GM21529 (cell line): ENCODE measurements at regions not wholly inside any gene's neighbourhood (a gene's known extent, or its start where the extent isn't known, plus 50 kb on each side); places are given as distances from the start of the nearest gene placed in this dataset.

Source experiments
- ATAC-seq: cut with Tn5 transposase; IDR thresholded peaks from one replicate; pipeline ENCODE4 v1.9.1; 2021; ENCODE audit not compliant: unreplicated experiment

DNA sequence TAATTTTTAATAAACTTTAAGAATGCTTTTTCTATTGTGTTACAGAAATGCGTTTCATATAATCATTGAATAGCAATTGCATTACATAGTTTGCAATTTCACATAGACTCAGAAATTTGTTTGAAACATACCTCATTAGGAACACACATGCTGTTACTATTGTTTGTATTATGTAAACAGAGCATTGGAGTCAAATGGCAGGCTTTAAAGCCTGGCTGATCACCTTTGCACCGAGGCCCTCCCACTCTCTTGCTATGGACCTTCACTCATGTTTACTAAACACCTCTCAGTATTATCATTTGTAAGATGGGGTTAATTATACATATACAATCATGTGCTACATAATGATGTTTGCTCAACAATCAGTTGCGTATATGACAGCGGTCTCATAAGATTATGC is 203.6 kb upstream of the NPSR1 start:
- no peak for ATAC-seq

GRCh38 chr7:34457329-34457728 is 200.7 kb upstream of the NPSR1 start:
- ATAC-seq: no peak

DNA sequence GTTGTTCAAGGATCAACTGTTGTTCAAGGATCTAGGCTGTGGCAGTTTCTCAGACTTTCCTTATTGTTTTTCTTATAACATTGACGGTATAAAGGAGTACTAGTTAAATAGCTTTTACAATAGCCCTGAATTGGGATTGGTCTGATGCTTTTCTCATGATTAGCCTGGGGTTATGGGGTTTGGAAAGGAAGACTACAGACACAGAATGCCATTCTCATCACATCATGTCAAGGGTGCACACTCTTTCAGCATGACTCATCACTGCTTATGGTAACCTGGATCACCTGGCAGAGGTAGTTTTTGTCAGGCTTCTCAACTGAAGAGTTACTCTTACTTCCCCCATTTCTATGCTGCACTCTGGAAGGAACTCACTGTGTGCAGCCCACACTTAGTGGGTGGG is 194.2 kb upstream of the NPSR1 start:
- no peak for ATAC-seq

DNA sequence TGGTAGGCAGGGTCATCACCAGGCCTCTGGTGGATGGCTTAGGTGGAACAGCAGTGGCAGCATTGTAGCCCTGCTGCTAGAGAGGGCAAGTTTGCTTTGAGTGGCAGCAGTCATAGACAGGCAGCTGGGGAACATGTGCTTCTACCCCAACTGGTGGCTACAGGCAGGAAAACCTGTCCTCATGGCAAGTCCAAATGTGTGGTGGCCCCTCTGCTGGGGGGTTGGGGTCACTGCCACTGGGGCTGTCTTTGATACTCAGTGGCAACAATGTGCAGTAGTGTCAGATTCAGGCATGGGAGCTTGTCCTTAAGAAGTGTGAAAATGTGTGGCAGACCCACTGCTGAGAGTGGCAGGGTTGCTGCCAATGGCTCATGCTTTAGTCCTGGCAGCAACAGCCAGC is 186.2 kb upstream of the NPSR1 start:
- no peak for ATAC-seq

GRCh38 chr7:34486371-34486770 is 171.6 kb upstream of the NPSR1 start:
- ATAC-seq: no peak

GRCh38 chr7:34487391-34488115 is 170.5 kb upstream of the NPSR1 start:
- no peak for ATAC-seq

GRCh38 chr7:34488766-34489165 is 169.3 kb upstream of the NPSR1 start:
- no peak for ATAC-seq

GRCh38 chr7:34491899-34492298 is 166.1 kb upstream of the NPSR1 start:
- ATAC-seq: no peak

DNA sequence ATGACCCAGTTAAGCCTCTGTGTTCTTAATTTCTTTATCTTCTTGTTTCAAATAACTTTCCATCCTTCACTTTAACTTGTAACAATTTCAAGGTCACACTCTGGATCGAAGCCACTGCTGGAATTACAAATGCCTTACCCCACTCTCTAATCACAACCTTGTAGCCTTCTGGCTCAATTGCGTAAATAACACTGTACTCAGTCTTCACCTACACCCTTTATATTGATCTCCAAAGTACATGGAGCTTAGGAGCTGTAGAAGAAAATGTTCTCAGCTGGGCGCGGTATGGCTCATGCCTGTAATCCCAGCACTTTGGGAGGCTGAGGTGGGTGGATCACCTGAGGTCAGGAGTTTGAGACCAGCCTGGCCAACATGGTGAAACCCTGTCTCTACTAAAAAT is 164.3 kb upstream of the NPSR1 start:
- ATAC-seq: no peak

GRCh38 chr7:34497153-34497777 is 160.8 kb upstream of the NPSR1 start:
- no peak for ATAC-seq

- ATAC-seq: no peak
These were observed 156.9 kb upstream of the NPSR1 start for GRCh38 chr7:34501156-34501555.

GRCh38 chr7:34507191-34507590 is 150.8 kb upstream of the NPSR1 start:
- no peak for ATAC-seq

DNA sequence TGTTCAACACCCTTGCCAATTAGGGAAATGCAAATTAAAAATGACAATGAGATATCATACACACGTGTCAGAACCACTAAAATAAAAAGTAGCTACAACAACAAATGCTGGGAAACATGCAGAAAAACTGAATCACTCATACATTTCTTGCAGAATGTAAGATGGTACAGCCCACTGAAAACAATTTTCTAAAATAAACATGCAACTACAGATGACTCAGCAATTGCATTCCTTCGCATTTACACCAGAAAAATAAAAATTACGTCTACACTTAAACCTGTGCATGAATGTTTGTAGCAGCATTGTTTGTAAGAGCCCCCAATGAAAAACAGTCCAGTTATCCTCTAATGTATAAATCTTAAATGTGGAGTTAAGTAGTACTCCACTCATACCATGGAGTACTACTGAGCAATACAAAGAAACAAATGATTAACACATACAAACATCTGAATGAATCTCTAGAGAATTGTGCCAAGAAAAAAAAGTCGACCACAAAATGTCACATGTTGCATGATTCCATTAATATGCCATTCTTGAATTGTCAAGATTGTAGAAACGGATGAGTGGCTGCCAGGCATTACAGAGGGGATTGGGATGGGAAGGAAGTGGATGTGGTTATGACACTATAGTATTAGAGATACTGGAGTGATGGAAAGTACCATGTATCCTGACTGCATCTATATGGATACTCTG is 134.6 kb upstream of the NPSR1 start:
- ATAC-seq: no peak

- ATAC-seq: no peak
These were observed 127.8 kb upstream of the NPSR1 start for GRCh38 chr7:34530259-34530658.

DNA sequence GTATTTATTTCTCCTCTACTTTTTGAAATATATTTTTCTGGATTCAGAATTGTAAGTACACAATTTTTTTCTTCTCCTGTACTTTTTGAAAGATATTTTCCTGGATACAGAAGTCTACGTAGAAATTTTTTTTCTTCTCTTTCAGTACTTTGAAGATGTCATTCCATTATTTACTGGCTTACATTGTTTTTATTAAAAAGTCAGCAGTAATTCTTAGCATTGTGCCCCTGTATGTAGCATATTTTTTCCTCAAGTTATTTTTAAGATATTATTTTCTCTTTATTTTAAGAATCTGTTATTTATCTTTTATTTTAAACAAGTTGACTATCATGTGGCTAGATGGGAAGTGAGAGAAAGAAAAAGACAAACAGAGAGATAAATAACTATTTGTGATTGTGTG is 119.0 kb upstream of the NPSR1 start:
- ATAC-seq: no peak

DNA sequence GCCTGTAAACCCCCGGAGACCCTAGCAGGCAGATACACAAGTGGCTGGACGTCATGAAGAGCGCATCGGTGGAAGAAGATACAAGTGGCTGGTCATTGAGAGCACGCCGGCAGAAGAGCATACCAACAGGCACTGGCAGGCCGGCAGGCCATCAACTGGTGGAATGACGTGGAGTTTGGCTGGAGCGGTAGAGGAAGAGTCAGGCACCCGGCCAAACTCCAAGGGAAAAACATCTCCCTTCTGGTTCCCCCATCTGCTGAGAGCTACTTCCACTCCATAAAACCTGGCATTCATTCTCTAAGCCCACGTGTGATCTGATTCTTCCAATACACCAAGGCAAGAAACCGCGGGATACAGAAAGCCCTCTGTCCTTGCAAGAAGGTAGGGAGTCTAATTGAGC is 113.4 kb upstream of the NPSR1 start:
- no peak for ATAC-seq

DNA sequence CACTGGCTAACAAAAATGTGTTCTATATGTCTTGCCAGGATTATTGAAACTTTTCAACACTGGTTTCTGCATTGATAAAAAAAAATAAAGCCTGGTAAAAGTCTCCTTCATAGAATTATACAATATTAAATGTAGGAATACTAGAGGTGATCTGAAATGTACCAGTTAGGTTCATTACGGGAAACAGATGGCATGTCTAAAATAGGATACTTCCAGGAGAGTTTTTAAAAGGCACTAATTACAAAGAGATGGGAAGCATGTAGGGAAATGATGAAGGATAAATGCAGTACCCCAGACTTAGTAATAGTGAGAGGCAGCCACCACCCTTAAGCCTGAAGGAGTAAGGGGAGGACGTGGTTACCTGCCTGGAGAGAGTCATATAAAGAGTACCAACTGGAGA is 107.0 kb upstream of the NPSR1 start:
- ATAC-seq: no peak

- no peak for ATAC-seq
These were observed 105.5 kb upstream of the NPSR1 start for GRCh38 chr7:34552502-34552901.

GRCh38 chr7:34558022-34558421 is 100.0 kb upstream of the NPSR1 start:
- no peak for ATAC-seq

DNA sequence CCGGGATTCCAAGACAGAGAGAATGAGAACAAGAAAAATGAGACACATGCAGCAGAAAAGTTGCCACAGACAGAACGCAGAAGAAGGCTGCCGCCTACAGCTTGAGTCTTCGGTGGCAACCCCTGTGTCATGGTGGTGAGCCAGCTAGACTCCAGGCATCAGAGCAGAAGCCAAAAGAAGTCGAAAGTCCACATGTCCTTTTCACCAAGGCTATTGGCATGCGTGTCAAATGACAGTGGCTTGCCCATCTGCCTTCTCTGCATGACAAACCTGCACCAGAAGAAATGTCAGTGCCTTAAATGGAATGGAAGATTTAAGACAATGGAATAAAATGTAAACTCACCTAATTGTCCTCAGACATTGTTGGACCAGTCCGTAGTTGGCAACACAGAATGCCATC is 93.9 kb upstream of the NPSR1 start:
- no peak for ATAC-seq

GRCh38 chr7:34567906-34568305 is 90.1 kb upstream of the NPSR1 start:
- ATAC-seq: no peak

- no peak for ATAC-seq
These were observed 87.9 kb upstream of the NPSR1 start for GRCh38 chr7:34569975-34570699.
